NAMALWA (cell line): ENCODE measurements at regions not wholly inside any gene's neighbourhood (a gene's known extent, or its start where the extent isn't known, plus 50 kb on each side); places are given as distances from the start of the nearest gene placed in this dataset.

Source experiments
- DNase-seq: peaks from one replicate; pipeline ENCODE4 v3.0.0-alpha.2; 2015; ENCODE audit warnings: low spot score

GRCh38 chr5:163357636-163358035, 79.8 kb upstream of the CCNG1 start:
- DNase-seq = no peak

GRCh38 chr5:163360656-163361055, 76.7 kb upstream of the CCNG1 start:
- no peak for DNase-seq

GRCh38 chr5:163361450-163361849, 75.9 kb upstream of the CCNG1 start:
- no peak for DNase-seq

- DNase-seq = no peak
Observed at GRCh38 chr5:163362840-163363371, 74.5 kb upstream of the CCNG1 start.

- DNase-seq = no peak
Observed at GRCh38 chr5:163363389-163363788, 74.0 kb upstream of the CCNG1 start.

GRCh38 chr5:163366757-163367156, 70.6 kb upstream of the CCNG1 start:
- no peak for DNase-seq

GRCh38 chr5:163369776-163370385, 67.5 kb upstream of the CCNG1 start:
- DNase-seq = no peak

- no peak for DNase-seq
Observed at GRCh38 chr5:163373436-163374084, 63.8 kb upstream of the CCNG1 start.

GRCh38 chr5:163377982-163378381, 59.4 kb upstream of the CCNG1 start:
- DNase-seq = no peak

- no peak for DNase-seq
Observed at GRCh38 chr5:163379298-163380155, 57.9 kb upstream of the CCNG1 start.

GRCh38 chr5:163381832-163382231, 55.6 kb upstream of the CCNG1 start:
- DNase-seq = no peak

- no peak for DNase-seq
Observed at GRCh38 chr5:163383754-163384153, 53.6 kb upstream of the CCNG1 start.

GRCh38 chr5:163384669-163385068, 52.7 kb upstream of the CCNG1 start:
- DNase-seq = no peak

GRCh38 chr5:163385271-163385670, 52.1 kb upstream of the CCNG1 start:
- no peak for DNase-seq

- DNase-seq = no peak
Observed at GRCh38 chr5:163385824-163386223, 51.6 kb upstream of the CCNG1 start.

GRCh38 chr5:163386352-163386751, 51.0 kb upstream of the CCNG1 start:
- no peak for DNase-seq

GRCh38 chr5:163387589-163388343, 49.6 kb upstream of the CCNG1 start:
- no peak for DNase-seq
